HG03175 (cell line): ENCODE measurements at regions not wholly inside any gene's neighbourhood (a gene's known extent, or its start where the extent isn't known, plus 50 kb on each side); places are given as distances from the start of the nearest gene placed in this dataset.

Experiments
- ATAC-seq: cut with Tn5 transposase; IDR thresholded peaks from one replicate; pipeline ENCODE4 v1.9.1; 2021; ENCODE audit warnings: mild to moderate bottlenecking, moderate library complexity; ENCODE audit not compliant: unreplicated experiment

DNA sequence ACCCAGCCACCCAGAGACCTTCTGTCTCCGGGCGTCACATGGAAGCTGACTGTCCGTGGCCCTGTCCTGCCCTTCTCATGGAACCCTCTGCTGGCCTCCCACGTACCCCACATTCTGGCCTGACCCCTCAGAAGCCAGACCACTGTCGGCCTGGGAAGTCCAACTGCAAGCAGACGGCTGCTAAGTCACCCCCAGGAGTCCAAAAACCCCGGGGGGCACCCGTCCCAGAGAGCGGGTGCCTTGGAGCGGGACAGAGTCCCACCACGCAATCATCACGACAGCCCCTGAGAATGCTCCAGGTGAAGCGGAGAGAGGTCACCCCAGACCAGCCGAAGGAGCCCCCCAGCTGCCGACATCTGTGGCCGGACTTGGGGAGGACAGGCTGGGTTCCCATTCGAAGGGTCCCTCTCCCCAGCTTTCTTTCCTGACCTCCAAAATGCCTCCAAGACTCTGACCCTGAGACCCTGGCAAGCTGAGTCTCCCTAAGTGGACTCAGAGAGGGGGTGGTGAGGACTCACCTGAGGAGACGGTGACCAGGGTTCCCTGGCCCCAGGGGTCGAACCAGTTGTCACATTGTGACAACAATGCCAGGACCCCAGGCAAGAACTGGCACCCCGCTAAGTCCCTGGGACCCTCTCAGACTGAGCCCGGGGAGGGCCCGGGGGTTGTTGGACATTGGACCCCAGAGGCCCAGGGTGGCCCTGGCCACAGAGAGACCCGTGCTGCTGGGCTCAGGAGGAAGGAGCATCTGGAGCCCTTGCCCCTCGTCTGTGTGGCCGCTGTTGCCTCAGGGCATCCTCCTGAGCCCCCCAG is 337.1 kb downstream of the TMEM121 start:
- ATAC-seq: no peak

GRCh38 chr14:105864116-105864515 is 337.7 kb downstream of the TMEM121 start:
- no peak for ATAC-seq

- ATAC-seq: no peak
Measured at GRCh38 chr14:105864651-105865265, 338.4 kb downstream of the TMEM121 start.

DNA sequence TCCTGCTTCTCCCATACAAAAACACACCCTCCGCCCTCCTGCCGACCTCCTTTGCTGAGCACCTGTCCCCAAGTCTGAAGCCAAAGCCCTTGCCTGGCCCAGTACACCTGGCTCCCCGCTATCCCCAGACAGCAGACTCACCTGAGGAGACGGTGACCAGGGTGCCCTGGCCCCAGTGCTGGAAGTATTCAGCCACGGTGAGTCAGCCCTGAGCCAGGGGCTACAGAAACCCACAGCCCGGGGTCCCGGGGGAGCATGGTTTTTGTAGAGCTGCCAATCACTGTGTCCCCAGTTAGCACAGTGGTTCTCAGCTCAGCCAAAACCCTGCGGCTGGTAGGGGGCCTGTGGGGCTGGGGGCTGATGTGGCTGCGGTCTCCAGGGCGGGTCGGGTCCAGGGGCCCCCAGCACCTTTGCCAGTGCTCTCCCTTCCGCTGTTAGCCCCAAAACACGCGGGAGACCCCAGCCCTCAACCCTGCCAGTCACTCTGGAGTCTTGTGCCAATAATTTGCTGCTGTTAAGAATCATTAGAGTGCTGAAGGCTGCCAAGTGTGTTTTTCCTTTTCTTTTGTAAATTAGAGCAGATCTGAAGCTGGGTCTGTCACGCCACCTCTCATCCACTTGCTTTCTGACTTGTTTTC is 339.0 kb downstream of the TMEM121 start:
- no peak for ATAC-seq

- no peak for ATAC-seq
Measured at GRCh38 chr14:105865904-105866840, 339.8 kb downstream of the TMEM121 start.

- no peak for ATAC-seq
Measured at GRCh38 chr14:105866841-105867321, 340.5 kb downstream of the TMEM121 start.

DNA sequence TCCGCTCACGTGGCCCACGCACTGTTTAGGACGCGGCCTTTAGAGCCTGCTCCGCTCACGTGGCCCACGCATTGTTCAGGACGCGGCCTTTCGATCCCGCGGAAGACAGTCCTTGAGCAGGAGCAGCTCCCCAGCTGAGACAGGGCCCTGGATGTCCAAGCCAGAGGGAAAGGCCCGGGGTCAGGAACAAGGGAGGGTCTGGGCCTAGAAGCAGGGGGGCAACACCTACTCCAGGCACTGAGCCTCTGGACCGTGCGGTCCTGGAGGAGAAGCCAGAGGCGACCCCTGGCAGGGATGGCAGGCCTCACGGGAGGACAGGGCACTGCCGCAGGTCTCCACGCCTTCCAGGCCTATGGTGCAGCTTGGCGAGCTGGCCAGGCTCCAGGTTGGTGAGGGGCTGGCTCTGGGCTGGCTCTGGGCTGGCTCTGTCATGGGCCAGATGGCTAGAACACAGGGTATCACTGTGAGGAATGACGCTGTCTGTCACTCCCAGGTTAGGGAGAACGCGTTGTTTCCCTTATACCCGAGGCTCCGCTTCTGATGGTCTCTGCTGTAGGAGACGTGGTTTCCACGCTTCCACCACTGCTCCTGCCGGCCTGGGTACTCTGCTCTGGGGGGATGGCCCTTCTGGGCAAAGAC is 341.7 kb downstream of the TMEM121 start:
- ATAC-seq: no peak

GRCh38 chr14:105871590-105871989 is 345.2 kb downstream of the TMEM121 start:
- no peak for ATAC-seq

- no peak for ATAC-seq
Measured at GRCh38 chr14:105873870-105874512, 347.6 kb downstream of the TMEM121 start.

GRCh38 chr14:105876158-105876557 is 349.8 kb downstream of the TMEM121 start:
- no peak for ATAC-seq

DNA sequence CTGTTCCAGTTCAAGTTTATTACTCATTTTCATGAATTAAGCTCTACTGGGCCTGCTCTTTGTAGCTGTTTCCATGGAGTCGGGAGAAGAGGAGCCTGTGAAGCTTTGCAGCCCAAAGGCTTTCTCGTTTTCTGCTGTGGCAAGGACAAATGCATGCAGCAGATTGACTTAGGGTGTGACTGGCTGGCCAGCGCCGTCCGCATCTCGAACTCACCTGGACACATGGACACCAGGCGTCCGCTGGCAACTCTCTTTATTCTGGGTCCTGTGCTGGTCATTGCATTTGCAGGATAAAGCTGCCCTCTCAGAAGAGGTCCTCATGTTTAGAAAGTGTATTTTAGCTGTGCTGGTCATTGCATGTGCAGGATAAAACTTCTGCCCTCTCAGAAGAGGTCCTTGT is 350.4 kb downstream of the TMEM121 start:
- ATAC-seq: no peak

DNA sequence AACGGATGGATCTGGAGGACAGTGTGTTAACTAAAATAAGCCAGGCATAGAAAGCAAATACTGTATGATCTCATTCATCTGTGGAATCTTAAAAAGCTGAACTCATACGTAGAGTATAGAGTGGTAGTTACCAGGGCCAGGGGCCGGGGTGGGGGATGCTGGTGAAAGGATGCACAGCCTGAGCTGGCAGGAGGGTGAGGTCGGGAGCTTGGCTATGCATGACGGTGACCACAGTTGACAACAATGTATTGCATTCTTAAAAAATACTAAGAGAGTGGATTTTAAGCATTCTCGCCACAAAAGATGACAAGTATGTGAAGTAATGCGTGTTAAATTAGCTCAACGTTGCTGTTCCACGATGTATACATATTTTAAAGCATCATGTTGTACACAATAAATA is 351.3 kb downstream of the TMEM121 start:
- ATAC-seq: no peak

GRCh38 chr14:105878125-105878524 is 351.7 kb downstream of the TMEM121 start:
- no peak for ATAC-seq

- ATAC-seq: no peak
Measured at GRCh38 chr14:105878554-105878953, 352.2 kb downstream of the TMEM121 start.

DNA sequence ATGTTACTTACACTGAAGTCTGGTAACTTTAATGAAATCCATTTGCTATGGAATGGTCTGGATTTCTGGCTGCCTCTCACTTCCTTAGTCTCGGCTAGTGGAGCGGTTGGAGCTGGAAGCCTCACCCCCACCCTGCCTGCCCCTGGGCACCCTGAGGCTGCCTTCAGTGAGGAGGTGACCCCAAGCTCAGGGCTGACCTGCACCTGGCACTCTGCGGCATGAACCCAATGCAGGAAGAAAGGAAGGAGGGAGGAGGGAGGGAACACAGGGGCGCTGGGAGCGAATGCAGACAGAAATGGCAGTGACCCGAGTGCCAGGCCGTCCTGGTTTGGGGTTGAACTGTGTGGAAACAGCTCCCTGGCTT is 353.1 kb downstream of the TMEM121 start:
- ATAC-seq: no peak

GRCh38 chr14:105879867-105880561 is 353.6 kb downstream of the TMEM121 start:
- no peak for ATAC-seq

DNA sequence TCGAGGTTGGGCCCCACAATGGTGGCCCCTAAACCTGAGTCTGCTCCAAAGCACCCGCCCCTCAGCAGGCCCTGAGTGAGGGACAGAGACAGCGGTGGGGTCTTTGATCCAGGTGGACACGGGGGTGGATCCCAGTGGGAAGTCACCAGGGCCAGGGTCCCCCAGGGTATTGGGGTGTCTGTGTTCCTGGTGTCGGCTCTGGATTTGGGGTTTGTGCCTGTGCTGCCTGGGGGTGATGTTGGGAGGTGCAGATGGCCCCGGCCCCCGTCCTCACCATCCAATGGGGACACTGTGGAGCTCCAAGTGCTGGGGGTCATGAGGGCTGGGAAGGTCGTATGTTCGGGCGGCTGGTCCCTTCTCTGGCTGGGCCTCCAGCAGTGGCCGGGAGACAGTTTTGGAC is 354.2 kb downstream of the TMEM121 start:
- ATAC-seq: no peak

DNA sequence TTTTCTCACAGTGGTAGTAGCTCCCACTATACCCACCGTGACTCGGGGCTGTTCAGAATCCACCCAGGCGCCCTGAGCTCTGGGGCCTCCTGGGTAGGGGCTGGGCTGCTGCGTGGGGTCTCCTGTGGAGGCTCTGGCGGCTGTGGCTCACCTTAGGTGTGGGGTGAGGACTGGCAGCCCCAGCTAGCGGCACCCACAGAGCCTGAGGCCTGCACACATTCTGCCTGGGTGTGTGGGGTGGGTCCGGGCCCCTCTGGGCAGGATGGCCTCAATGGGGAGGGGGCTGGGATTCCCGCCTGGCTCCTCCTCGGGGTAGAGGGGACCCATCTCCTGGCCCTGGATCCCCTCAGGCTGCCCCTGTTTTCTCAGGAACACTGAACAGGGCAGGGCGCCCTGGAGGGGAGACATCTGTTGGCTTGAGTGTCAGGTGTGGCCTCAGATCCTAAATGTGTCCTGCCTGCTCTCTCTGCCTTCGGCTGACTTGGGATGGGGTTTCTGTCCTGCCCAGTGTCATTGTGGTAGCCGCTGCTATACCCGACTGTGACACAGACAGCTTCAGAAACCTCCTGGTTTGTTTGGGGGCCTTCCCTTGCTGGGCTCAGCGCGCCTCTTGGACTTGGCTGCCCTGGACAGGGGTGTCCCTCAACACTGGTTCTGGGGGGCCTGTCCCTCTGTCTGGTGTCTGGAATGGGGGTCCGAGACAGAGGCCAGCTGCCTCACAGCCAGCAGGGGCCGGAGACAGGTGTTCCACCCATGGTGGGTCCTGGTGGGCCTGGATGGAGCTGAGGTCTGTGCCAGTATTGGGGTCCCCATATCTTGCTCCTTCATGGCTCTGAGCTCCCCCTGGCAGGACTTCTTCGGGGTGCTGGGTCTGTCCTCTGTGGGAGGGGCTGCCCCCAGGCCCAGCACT is 354.9 kb downstream of the TMEM121 start:
- ATAC-seq: no peak
